GM21515 (cell line): ENCODE measurements at regions not wholly inside any gene's neighbourhood (a gene's known extent, or its start where the extent isn't known, plus 50 kb on each side); places are given as distances from the start of the nearest gene placed in this dataset.
"Not testable (repeated sequence)": the region's sequence is repeated elsewhere in the genome, so short reads cannot be mapped to it uniquely, and the experiment has no call there.

Experiments
- ATAC-seq: cut with Tn5 transposase; IDR thresholded peaks from one replicate; pipeline ENCODE4 v1.9.1; 2021; ENCODE audit not compliant: unreplicated experiment

GRCh38 chr2:39932198-39932597 is 153.1 kb upstream of the THUMPD2 start:
- ATAC-seq, result no peak

GRCh38 chr2:39930175-39930917 is 151.3 kb upstream of the THUMPD2 start:
- no peak for ATAC-seq

DNA sequence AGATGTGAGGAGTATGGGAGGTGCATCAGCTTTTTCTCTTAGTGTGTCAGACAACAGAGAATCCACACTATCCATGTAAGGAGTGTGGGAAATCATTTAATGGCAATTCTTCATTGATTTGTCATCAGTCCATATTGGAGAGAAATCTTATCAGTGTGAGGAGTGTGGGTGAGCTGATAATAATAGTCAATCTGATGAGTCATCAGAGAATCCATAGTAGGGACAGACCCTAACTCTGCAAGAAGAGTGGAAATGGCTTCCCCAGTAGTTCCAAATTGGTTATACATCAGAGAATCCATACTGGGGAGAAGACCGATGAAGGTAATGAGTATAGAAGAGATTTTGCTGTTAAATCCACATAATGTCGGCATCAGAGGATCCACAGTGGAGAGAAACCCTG is 150.5 kb upstream of the THUMPD2 start:
- no peak for ATAC-seq

GRCh38 chr2:39925312-39925711 is 146.3 kb upstream of the THUMPD2 start:
- ATAC-seq, result no peak

DNA sequence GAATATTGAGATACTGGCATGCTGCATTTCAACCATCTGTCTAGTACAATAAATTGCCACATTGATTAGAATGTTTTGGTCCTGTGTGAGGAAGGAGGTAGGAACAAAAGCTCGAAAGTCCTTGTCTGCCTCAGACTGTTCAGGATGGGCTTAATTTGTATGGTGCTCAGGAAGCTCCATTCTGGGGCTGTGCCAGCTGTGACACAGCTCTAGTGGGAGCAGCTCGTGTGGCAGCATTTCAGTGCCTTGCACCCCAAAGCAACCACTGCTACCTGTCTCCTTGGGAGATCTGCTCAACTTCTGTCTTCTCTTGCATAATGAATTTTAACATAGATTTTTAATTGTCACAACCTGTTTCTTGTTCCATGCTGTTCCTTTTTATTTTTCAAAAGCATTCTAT is 144.4 kb upstream of the THUMPD2 start:
- ATAC-seq, result no peak

- ATAC-seq, result no peak
Measured at GRCh38 chr2:39922679-39923405, 143.8 kb upstream of the THUMPD2 start.

DNA sequence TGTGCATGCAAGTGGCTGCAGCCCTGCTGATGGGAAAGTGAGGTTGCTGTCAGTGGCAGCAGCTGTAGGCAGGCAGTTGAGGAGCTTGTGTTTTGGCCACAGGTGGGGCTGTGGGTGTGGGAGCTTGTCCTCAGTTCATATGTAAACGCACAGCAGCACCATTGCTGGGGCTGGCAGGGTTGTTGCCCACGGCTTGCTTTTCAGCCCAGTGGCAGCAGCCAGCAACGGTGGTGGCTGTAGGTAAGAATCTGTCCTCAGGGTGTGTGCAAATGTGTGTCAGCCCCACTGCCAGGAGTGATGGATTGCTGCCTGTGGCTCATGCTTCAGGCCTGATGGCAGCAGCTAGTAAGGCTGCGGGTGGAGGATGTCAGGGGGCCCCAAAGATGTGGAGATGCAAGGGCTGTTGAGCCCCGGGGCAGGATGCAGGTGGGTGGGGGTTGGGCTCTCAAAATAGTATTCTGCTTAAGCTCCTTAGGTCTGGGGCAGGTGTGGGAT is 141.3 kb upstream of the THUMPD2 start:
- no peak for ATAC-seq

DNA sequence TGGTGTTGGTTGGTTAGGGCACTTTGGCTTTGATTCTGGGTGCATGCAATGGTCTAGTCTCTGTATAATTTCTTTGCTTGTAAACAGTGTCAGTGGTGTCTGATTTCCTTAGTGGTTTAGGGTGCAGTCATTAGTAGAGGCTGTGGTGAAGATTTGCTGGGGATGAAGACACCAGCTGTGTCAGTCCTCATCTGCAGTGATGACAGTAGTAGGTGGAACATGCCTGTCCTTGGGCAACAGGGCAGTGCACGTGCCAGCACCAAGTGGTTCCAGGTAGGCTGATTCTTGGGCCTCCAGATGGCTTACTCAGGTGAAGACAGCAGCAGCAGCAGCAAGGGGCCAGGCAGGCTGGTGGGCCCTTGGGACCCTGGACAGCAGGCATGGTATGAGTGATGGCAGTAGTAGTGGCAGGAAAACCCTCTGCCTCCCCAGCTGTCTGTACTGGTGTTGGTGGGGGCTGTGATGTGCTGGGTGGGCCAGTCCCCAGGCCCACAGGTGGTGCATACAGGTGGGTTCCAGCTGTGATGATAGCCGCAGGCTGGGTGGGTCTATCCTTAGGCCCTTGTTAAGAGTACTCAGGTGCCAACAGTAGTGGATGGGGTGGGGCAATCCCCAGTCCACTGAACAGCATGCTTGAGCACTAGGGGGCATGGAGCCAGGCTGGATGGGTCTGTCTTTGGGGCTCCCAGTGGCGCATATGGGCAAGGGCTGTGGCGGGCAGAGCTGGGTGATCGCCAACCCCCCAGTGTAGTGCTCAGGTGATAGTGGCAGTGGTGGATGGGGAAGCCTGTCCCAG is 140.7 kb upstream of the THUMPD2 start:
- no peak for ATAC-seq

DNA sequence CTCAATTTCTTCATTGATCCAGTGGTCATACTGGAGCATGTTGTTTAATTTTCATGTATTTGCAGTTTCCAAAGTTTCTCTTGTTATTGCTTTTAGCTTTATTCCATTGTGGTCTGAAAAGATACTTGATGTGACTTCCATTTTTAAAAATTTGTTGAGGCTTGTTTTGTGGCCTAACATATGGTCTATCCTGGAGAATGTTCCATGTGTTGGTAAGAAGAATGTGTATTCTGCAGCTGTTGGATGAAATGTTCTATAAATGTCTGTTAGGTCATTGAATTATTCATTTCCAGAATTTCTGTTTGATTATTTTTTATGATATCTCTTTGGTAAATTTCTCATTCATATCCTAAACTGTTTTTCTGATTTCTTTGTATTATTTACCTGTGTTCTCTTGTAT is 139.8 kb upstream of the THUMPD2 start:
- no peak for ATAC-seq

GRCh38 chr2:39917371-39917770 is 138.3 kb upstream of the THUMPD2 start:
- not testable (repeated sequence) for ATAC-seq

GRCh38 chr2:39914949-39915348 is 135.9 kb upstream of the THUMPD2 start:
- ATAC-seq, result no peak

- ATAC-seq, result peak; percentile 83
Measured at GRCh38 chr2:39913648-39914461, 134.8 kb upstream of the THUMPD2 start.

- no peak for ATAC-seq
Measured at GRCh38 chr2:39902103-39902502, 123.0 kb upstream of the THUMPD2 start.

GRCh38 chr2:39898934-39899333 is 119.9 kb upstream of the THUMPD2 start:
- no peak for ATAC-seq

DNA sequence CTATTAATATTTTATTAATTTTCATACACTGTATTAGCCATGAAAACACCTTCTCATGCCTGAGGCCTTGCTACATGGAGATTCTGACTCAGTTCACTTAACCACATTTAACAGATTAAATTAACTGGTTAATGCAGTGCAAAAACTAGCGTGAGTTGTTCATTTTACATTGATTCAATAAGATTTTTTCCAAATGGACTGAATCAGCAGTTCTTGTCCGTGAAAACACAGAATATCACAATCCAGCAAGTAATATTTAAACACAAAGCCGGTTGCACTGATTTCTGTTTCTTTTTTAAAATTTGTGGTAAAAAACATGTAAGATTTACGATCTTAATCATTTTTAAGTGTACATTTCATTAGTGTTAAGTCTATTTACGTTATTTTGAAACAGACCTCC is 118.2 kb upstream of the THUMPD2 start:
- no peak for ATAC-seq

- ATAC-seq, result no peak
Measured at GRCh38 chr2:39894082-39894481, 115.0 kb upstream of the THUMPD2 start.

DNA sequence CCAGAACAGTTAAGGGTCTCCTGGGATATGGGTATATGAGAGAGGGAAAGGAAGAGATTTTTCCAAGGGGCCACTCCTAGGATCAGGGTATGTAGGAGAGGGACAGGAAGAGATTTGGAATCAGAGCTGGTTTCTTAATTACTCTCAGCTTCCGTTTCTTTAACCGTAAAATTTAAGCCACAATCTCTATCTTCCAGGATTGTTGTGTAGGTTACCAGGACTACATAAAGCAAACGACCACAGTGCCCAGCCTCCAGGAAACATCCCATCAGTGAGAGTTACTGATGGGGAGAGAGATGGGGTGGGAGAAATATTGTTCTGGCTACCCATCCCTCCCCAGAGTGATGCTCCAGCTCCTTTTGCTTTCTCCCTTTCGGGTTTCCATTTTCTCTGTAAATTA is 114.6 kb upstream of the THUMPD2 start:
- no peak for ATAC-seq

DNA sequence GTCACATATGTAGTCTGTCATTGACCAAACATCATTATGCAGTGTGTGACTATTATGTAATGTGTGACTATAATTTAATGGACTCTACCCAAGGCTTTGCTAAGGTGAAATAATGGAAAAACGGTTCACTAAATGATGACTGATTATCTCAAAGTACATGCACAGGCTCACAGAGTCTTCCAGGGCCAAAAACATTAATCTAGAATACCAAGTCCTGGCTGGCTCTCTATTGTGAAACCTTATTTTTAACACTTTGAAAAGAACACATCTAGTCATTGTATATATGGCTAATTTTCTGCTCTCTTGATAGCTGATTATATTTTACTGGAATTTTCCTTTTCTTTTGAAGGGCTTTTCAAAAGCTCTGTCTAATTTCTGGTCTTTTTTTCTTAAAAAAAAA is 102.9 kb upstream of the THUMPD2 start:
- no peak for ATAC-seq

GRCh38 chr2:39881494-39881893 is 102.4 kb upstream of the THUMPD2 start:
- ATAC-seq, result no peak

- not testable (repeated sequence) for ATAC-seq
Measured at GRCh38 chr2:39879001-39879400, 99.9 kb upstream of the THUMPD2 start.

DNA sequence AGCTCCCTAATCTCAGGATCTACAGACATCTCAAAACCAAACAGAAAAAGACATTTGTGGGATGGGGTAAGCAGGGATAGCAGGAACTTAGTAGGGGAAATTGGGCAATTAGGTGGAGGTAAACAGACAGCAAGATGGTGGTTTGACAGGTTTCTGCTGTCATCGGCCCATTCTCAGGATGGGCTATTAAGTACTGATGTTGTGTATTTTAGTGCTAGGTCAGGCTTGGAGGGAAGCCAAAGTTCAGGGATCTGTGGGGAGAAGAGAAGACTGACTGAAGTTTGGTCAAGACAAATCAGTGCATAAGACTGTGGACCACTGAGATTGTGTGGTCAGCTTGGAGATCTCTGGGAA is 96.8 kb upstream of the THUMPD2 start:
- no peak for ATAC-seq
